Kidney (tissue), 13 donors: ENCODE measurements at regions not wholly inside any gene's neighbourhood (a gene's known extent, or its start where the extent isn't known, plus 50 kb on each side); places are given as distances from the start of the nearest gene placed in this dataset.

Experiments
- DNase-seq, 5 donors: peaks; one replicate each; pipeline ENCODE4 v3.0.0-alpha.2; 2013 to 2020
- FAIRE-seq: peaks from 2 replicates; lab custom pipeline; 2012; peaks lifted over from hg19 to GRCh38; lab: Jason Lieb, UNC
- H3K27ac ChIP-seq, 2 donors: one replicate each; pipeline ENCODE4 v1.7.0; 2013; ENCODE audit warnings: low read depth in 2 of 2, low read length in 2 of 2, inconsistent platforms in 1 of 2
- H3K27me3 ChIP-seq: one replicate; pipeline ENCODE4 v1.7.1; 2013; ENCODE audit warnings: low read length, inconsistent platforms; ENCODE audit not compliant: control insufficient read depth, insufficient read depth
- H3K36me3 ChIP-seq, 3 donors: one replicate each; pipeline versions ENCODE4 v1.7.0 to v1.7.1; 2013; ENCODE audit warnings: low read length in 3 of 3, control low read depth in 1 of 3, inconsistent platforms in 1 of 3; ENCODE audit not compliant: insufficient read depth in 3 of 3, control insufficient read depth in 2 of 3
- H3K4me1 ChIP-seq, 3 donors: one replicate each; pipeline versions ENCODE4 v1.7.0 to v1.7.1; 2013; ENCODE audit warnings: low read length in 3 of 3, inconsistent platforms in 1 of 3, low read depth in 1 of 3; ENCODE audit not compliant: control insufficient read depth in 2 of 3, insufficient read depth in 2 of 3
- H3K4me3 ChIP-seq, 3 donors: one replicate each; pipeline versions ENCODE4 v1.7.0 to v1.8.1; 2013; ENCODE audit warnings: low read length in 3 of 3, control low read depth in 1 of 3, inconsistent platforms in 1 of 3
- H3K9ac ChIP-seq, 3 donors: one replicate each; pipeline versions ENCODE4 v1.7.0 to v1.7.1; 2013; ENCODE audit warnings: low read length in 3 of 3, control low read depth in 1 of 3, inconsistent platforms in 1 of 3
- H3K9me3 ChIP-seq, 3 donors: one replicate each; pipeline versions ENCODE4 v1.7.0 to v1.7.1; 2013; ENCODE audit warnings: low read length in 3 of 3, control low read depth in 1 of 3, inconsistent platforms in 1 of 3; ENCODE audit not compliant: control insufficient read depth in 2 of 3, insufficient read depth in 1 of 3
- CTCF ChIP-seq: IDR thresholded peaks from 3 replicates; pipeline ENCODE4 v1.5.1; 2012; ENCODE audit warnings: mild to moderate bottlenecking, moderate library complexity, borderline replicate concordance; ENCODE audit not compliant: insufficient read depth; ENCODE audit errors: extremely low read depth
- intact Hi-C: fragments of 100-400 bp; cut with DNase I; formaldehyde crosslinking; loops from one replicate; pipeline ENCODE4 v1.11.1; 2022
- donor health status: control.
- donor health status: control.
- donor health status: control.
- donor health status: control.
- donor health status: control.
- donor health status: DM: yes; HTN: yes; CAD: no.
- donor health status: Normal renal cell carcinoma (clear cell type).

- no peak overlapping the region for H3K27ac ChIP-seq
- H3K4me3 ChIP-seq = no peak overlapping the region
- no peaks in the 10 kb centered on the region for H3K4me1 ChIP-seq
- no peaks in the 10 kb centered on the region for H3K27me3 ChIP-seq
- H3K9ac ChIP-seq = no peak overlapping the region
- DNase-seq (no peak), FAIRE-seq (no peak)
- no peaks in the 10 kb centered on the region for H3K9me3 ChIP-seq
- TF ChIP-seq CTCF = no peak
- no peaks in the 10 kb centered on the region for H3K36me3 ChIP-seq
- intact Hi-C loops = no loop called here
These were observed 154.2 kb upstream of the IL1RAPL2 start for GRCh38 chrX:104411800-104412199.

GRCh38 chrX:104400387-104400786 lies 145.7 kb upstream of the ESX1 start:
- FAIRE-seq (no peak), DNase-seq (no peak)
- H3K9ac ChIP-seq = no peak overlapping the region
- no peaks in the 10 kb centered on the region for H3K4me1 ChIP-seq
- no peak for TF ChIP-seq CTCF
- H3K9me3 ChIP-seq = no peaks in the 10 kb centered on the region
- H3K4me3 ChIP-seq = no peak overlapping the region
- no peaks in the 10 kb centered on the region for H3K36me3 ChIP-seq
- H3K27ac ChIP-seq = no peak overlapping the region
- intact Hi-C loops = no loop called here
- H3K27me3 ChIP-seq = no peaks in the 10 kb centered on the region

GRCh38 chrX:104392350-104392749 lies 137.6 kb upstream of the ESX1 start:
- TF ChIP-seq CTCF = no peak
- Histone ChIP-seq H3K36me3 (no peaks in the 10 kb centered on the region), H3K4me1 (no peaks in the 10 kb centered on the region), H3K27ac (no peak overlapping the region), H3K27me3 (no peaks in the 10 kb centered on the region), H3K4me3 (no peak overlapping the region), H3K9ac (no peak overlapping the region), H3K9me3 (no peaks in the 10 kb centered on the region)
- intact Hi-C loops = no loop called here
- no peak for FAIRE-seq
- no peak for DNase-seq

- DNase-seq (no peak), FAIRE-seq (no peak)
- H3K9ac ChIP-seq = no peak overlapping the region
- intact Hi-C loops = no loop called here
- H3K4me3 ChIP-seq = no peak overlapping the region
- no peaks in the 10 kb centered on the region for H3K27me3 ChIP-seq
- no peak overlapping the region for H3K27ac ChIP-seq
- H3K9me3 ChIP-seq = no peaks in the 10 kb centered on the region
- no peak for TF ChIP-seq CTCF
- no peaks in the 10 kb centered on the region for H3K4me1 ChIP-seq
- H3K36me3 ChIP-seq = no peaks in the 10 kb centered on the region
These were observed 137.2 kb upstream of the ESX1 start for GRCh38 chrX:104391906-104392305.
